BE2C (cell line): ENCODE measurements at regions not wholly inside any gene's neighbourhood (a gene's known extent, or its start where the extent isn't known, plus 50 kb on each side); places are given as distances from the start of the nearest gene placed in this dataset.

ENCODE experiments used
- DNase-seq: peaks from one replicate; pipeline ENCODE4 v3.0.0-alpha.2; 2020
- H3K27me3 ChIP-seq: fragments of 250-450 bp; sonication (Bioruptor Pico); 2 replicates; pipeline ENCODE4 v1.5.1; 2020; ENCODE audit warnings: mild to moderate bottlenecking
- H3K36me3 ChIP-seq: fragments of 250-450 bp; sonication (Bioruptor Pico); 2 replicates; pipeline ENCODE4 v1.5.1; 2020; ENCODE audit warnings: mild to moderate bottlenecking
- H3K4me1 ChIP-seq: fragments of 250-450 bp; sonication (Bioruptor Pico); 2 replicates; pipeline ENCODE4 v1.5.1; 2020
- H3K4me3 ChIP-seq: 2 replicates; pipeline ENCODE4 v1.5.1; 2011; ENCODE audit warnings: low read depth, low read length
- H3K9me3 ChIP-seq: fragments of 250-450 bp; sonication (Bioruptor Pico); 2 replicates; pipeline ENCODE4 v1.5.1; 2020
- TF ChIP-seq, protein P1 (sequence below): IDR thresholded peaks from 2 replicates; pipeline ENCODE4 v1.5.1; 2012; ENCODE audit warnings: mild to moderate bottlenecking, low read depth, low read length

DNA sequence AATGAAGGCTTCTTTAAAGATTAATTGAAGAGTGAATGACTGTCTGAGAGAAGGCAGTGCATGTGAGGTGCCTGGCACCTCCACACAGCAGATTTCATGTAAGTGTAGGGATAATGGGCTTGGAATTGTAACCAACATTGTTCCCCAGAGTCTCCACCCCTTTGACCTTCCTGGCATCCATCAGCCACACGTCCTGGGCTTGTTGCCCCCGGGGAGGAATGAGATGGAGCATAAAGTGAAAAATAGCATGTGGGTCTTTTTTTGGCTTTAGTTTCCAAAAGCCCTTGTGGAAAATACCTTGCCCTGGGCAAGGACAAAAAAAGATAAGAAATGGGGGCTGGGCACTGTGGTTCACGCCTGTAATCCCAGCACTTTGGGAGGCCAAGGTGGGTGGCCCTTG, 242.2 kb upstream of the ECI2 start:
- no peaks in the 10 kb centered on the region for H3K4me1 ChIP-seq
- peaks cover 3% of the 10 kb centered on the region; the same call in 1 of the 2 replicates for H3K27me3 ChIP-seq
- DNase-seq, result no peak
- H3K4me3 ChIP-seq, result no peak overlapping the region
- no peaks in the 10 kb centered on the region for H3K9me3 ChIP-seq
- no peaks in the 10 kb centered on the region for H3K36me3 ChIP-seq
- TF ChIP-seq, protein P1, sequence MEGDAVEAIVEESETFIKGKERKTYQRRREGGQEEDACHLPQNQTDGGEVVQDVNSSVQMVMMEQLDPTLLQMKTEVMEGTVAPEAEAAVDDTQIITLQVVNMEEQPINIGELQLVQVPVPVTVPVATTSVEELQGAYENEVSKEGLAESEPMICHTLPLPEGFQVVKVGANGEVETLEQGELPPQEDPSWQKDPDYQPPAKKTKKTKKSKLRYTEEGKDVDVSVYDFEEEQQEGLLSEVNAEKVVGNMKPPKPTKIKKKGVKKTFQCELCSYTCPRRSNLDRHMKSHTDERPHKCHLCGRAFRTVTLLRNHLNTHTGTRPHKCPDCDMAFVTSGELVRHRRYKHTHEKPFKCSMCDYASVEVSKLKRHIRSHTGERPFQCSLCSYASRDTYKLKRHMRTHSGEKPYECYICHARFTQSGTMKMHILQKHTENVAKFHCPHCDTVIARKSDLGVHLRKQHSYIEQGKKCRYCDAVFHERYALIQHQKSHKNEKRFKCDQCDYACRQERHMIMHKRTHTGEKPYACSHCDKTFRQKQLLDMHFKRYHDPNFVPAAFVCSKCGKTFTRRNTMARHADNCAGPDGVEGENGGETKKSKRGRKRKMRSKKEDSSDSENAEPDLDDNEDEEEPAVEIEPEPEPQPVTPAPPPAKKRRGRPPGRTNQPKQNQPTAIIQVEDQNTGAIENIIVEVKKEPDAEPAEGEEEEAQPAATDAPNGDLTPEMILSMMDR, result no peak

- no peaks in the 10 kb centered on the region for H3K27me3 ChIP-seq
- DNase-seq, result no peak
- TF ChIP-seq, protein P1, result no peak
- no peaks in the 10 kb centered on the region for H3K4me1 ChIP-seq
- no peaks in the 10 kb centered on the region for H3K9me3 ChIP-seq
- H3K4me3 ChIP-seq, result no peak overlapping the region
- H3K36me3 ChIP-seq, result no peaks in the 10 kb centered on the region
Observed at GRCh38 chr6:4374216-4374615, 238.8 kb upstream of the ECI2 start.

GRCh38 chr6:4372866-4373265, 237.5 kb upstream of the ECI2 start:
- no peaks in the 10 kb centered on the region for H3K9me3 ChIP-seq
- DNase-seq, result no peak
- TF ChIP-seq, protein P1, result no peak
- H3K36me3 ChIP-seq, result no peaks in the 10 kb centered on the region
- H3K4me1 ChIP-seq, result no peaks in the 10 kb centered on the region
- H3K4me3 ChIP-seq, result no peak overlapping the region
- no peaks in the 10 kb centered on the region for H3K27me3 ChIP-seq

DNA sequence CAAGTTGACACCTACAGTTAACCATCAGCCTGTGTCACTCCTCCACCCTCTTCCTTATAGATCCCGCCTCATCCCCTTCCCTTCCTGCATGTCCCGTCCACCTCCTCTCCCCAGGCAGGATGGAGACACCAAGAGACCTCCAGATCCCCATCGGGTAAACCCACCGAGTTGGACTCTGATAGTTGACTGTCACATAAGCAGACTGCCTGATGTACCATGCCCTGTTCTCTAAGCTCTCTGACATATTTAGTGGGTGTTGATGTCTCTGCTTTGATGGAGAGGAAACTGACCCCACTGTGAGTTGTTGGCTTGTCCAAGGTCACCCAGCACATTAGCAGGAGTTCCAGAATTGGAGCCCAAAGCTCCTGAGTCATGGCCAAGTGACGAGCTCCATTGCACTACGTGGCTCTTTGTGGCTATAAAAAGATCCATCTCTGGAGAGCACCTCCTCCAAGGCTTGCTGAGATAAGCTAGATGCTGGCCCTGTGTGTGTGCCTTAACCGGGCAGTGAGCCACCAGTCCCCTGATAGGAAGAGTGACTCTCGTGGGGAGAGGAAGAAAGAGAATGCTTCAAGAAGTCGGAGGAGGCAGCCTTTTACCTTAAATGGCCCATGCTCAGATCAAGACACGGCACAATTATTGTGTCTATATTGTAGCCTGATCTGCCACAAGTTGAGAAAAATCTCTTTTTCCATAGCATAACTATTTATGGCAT, 236.0 kb upstream of the ECI2 start:
- Histone ChIP-seq H3K4me1 (no peaks in the 10 kb centered on the region), H3K36me3 (no peaks in the 10 kb centered on the region), H3K9me3 (no peaks in the 10 kb centered on the region), H3K27me3 (no peaks in the 10 kb centered on the region), H3K4me3 (no peak overlapping the region)
- TF ChIP-seq, protein P1, result no peak
- no peak for DNase-seq

GRCh38 chr6:4370066-4370465, 234.7 kb upstream of the ECI2 start:
- Histone ChIP-seq H3K4me3 (no peak overlapping the region), H3K4me1 (no peaks in the 10 kb centered on the region), H3K27me3 (no peaks in the 10 kb centered on the region), H3K36me3 (no peaks in the 10 kb centered on the region), H3K9me3 (no peaks in the 10 kb centered on the region)
- DNase-seq, result no peak
- TF ChIP-seq, protein P1, result no peak

- DNase-seq, result no peak
- Histone ChIP-seq H3K4me3 (no peak overlapping the region), H3K27me3 (no peaks in the 10 kb centered on the region), H3K36me3 (no peaks in the 10 kb centered on the region), H3K9me3 (no peaks in the 10 kb centered on the region), H3K4me1 (no peaks in the 10 kb centered on the region)
- TF ChIP-seq, protein P1, result no peak
Observed at GRCh38 chr6:4369616-4370015, 234.2 kb upstream of the ECI2 start.
